ENCODE measurements at regions not wholly inside any gene's neighbourhood (a gene's known extent, or its start where the extent isn't known, plus 50 kb on each side); places are given as distances from the start of the nearest gene placed in this dataset.

DNA sequence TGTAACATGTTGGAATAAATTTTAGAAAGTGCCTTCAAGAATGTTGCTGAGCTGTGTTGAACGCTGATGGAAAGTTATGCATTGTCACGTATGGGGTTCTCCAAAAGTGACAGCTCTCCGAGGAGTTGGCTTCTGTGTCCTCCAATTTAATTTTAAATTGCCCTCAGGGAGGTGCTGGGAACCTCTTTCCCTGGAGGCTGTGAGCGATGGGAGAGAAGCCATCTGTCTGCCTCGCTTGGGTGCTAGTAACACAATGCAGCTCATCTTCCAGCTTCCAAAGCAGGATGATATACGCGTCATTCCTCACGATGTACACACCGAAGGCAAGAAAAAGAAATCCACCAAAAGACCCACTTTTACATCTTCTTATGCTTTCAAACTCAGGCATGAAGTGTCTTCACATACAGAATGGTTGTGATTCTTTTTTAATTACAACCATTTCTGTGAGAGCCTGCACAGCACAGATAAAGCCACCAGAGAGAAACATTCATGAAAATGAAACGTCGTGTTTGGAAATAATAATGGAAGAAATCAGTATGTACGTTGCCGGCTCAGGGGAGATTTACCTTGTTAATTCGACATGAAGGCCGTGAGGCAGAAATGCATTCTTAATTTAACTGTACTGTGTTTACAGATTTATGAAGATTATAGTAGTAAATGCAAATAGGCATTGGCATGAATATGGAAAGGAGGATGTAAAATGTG lies 218.9 kb downstream of the ASMT start:
- in situ Hi-C loops (cut with MboI) = no loop called here
- H3K9me3 ChIP-seq (replicated peaks; ENCODE audit: control insufficient read depth, insufficient read depth, low read length) = no peaks in the 10 kb centered on the region; the same call in 2 of the 3 replicates
- 72% methylated on average over 15 of the region's 15 CpGs for WGBS (ENCODE audit: insufficient coverage, insufficient replicate concordance, low lambda C conversion rate, missing lambda C conversion rate)
- H2AFZ ChIP-seq (ENCODE audit: control insufficient read depth, low read depth, low read length) = no peak overlapping the region
- no peak overlapping the region for H3K4me2 ChIP-seq (ENCODE audit: control insufficient read depth, insufficient read depth)
- no peak overlapping the region for H3K9ac ChIP-seq (ENCODE audit: control insufficient read depth, insufficient read depth, low read length)
- H4K20me1 ChIP-seq (ENCODE audit: control insufficient read depth, insufficient read depth) = no peaks in the 10 kb centered on the region
- TF ChIP-seq ZNF217 (IDR thresholded peaks at IDR 0.05) (no peak), SRF (IDR thresholded peaks at IDR 0.05; ENCODE audit: low read depth in 2 of 2, low read length in 2 of 2) (no peak), RUNX3 (IDR thresholded peaks at IDR 0.05; ENCODE audit: low read length) (no peak), CHD2 (IDR thresholded peaks at IDR 0.05; ENCODE audit: borderline replicate concordance, low read depth, low read length) (no peak), LARP7 (IDR thresholded peaks at IDR 0.05) (no peak), ZNF24 (IDR thresholded peaks at IDR 0.05) (no peak), MEF2A (IDR thresholded peaks at IDR 0.05; ENCODE audit: insufficient read depth, low read depth, low read length) (no peak), CREM (IDR thresholded peaks at IDR 0.05; ENCODE audit: low read depth) (no peak)
- TF ChIP-seq, protein P1, sequence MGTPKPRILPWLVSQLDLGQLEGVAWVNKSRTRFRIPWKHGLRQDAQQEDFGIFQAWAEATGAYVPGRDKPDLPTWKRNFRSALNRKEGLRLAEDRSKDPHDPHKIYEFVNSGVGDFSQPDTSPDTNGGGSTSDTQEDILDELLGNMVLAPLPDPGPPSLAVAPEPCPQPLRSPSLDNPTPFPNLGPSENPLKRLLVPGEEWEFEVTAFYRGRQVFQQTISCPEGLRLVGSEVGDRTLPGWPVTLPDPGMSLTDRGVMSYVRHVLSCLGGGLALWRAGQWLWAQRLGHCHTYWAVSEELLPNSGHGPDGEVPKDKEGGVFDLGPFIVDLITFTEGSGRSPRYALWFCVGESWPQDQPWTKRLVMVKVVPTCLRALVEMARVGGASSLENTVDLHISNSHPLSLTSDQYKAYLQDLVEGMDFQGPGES (IDR thresholded peaks at IDR 0.05) = no peak
- TF ChIP-seq, protein P2, sequence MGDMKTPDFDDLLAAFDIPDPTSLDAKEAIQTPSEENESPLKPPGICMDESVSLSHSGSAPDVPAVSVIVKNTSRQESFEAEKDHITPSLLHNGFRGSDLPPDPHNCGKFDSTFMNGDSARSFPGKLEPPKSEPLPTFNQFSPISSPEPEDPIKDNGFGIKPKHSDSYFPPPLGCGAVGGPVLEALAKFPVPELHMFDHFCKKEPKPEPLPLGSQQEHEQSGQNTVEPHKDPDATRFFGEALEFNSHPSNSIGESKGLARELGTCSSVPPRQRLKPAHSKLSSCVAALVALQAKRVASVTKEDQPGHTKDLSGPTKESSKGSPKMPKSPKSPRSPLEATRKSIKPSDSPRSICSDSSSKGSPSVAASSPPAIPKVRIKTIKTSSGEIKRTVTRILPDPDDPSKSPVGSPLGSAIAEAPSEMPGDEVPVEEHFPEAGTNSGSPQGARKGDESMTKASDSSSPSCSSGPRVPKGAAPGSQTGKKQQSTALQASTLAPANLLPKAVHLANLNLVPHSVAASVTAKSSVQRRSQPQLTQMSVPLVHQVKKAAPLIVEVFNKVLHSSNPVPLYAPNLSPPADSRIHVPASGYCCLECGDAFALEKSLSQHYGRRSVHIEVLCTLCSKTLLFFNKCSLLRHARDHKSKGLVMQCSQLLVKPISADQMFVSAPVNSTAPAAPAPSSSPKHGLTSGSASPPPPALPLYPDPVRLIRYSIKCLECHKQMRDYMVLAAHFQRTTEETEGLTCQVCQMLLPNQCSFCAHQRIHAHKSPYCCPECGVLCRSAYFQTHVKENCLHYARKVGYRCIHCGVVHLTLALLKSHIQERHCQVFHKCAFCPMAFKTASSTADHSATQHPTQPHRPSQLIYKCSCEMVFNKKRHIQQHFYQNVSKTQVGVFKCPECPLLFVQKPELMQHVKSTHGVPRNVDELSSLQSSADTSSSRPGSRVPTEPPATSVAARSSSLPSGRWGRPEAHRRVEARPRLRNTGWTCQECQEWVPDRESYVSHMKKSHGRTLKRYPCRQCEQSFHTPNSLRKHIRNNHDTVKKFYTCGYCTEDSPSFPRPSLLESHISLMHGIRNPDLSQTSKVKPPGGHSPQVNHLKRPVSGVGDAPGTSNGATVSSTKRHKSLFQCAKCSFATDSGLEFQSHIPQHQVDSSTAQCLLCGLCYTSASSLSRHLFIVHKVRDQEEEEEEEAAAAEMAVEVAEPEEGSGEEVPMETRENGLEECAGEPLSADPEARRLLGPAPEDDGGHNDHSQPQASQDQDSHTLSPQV (IDR thresholded peaks at IDR 0.05) = no peak
- TF ChIP-seq, protein P3, sequence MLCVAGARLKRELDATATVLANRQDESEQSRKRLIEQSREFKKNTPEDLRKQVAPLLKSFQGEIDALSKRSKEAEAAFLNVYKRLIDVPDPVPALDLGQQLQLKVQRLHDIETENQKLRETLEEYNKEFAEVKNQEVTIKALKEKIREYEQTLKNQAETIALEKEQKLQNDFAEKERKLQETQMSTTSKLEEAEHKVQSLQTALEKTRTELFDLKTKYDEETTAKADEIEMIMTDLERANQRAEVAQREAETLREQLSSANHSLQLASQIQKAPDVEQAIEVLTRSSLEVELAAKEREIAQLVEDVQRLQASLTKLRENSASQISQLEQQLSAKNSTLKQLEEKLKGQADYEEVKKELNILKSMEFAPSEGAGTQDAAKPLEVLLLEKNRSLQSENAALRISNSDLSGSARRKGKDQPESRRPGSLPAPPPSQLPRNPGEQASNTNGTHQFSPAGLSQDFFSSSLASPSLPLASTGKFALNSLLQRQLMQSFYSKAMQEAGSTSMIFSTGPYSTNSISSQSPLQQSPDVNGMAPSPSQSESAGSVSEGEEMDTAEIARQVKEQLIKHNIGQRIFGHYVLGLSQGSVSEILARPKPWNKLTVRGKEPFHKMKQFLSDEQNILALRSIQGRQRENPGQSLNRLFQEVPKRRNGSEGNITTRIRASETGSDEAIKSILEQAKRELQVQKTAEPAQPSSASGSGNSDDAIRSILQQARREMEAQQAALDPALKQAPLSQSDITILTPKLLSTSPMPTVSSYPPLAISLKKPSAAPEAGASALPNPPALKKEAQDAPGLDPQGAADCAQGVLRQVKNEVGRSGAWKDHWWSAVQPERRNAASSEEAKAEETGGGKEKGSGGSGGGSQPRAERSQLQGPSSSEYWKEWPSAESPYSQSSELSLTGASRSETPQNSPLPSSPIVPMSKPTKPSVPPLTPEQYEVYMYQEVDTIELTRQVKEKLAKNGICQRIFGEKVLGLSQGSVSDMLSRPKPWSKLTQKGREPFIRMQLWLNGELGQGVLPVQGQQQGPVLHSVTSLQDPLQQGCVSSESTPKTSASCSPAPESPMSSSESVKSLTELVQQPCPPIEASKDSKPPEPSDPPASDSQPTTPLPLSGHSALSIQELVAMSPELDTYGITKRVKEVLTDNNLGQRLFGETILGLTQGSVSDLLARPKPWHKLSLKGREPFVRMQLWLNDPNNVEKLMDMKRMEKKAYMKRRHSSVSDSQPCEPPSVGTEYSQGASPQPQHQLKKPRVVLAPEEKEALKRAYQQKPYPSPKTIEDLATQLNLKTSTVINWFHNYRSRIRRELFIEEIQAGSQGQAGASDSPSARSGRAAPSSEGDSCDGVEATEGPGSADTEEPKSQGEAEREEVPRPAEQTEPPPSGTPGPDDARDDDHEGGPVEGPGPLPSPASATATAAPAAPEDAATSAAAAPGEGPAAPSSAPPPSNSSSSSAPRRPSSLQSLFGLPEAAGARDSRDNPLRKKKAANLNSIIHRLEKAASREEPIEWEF (IDR thresholded peaks at IDR 0.05; ENCODE audit: insufficient replicate concordance, low read depth, low read length) = no peak
- TF ChIP-seq, protein P4, sequence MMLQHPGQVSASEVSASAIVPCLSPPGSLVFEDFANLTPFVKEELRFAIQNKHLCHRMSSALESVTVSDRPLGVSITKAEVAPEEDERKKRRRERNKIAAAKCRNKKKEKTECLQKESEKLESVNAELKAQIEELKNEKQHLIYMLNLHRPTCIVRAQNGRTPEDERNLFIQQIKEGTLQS (IDR thresholded peaks at IDR 0.05; ENCODE audit: borderline replicate concordance, extremely low read depth, low read depth, low read length) = no peak
- no peaks in the 10 kb centered on the region for H3K27me3 ChIP-seq (replicated peaks in 1 of 2; ENCODE audit: control insufficient read depth in 2 of 2, insufficient read depth in 2 of 2, low read length in 1 of 2)
- FAIRE-seq (no peak), DNase-seq (ENCODE audit: low read depth, low spot score) (no peak), ATAC-seq (no peak)
- ChIA-PET CTCF (no interaction called here), SMC1A (ENCODE audit: uncharacterized antibody, unreplicated experiment) (no interaction called here), RAD21 (ENCODE audit: unreplicated experiment) (no interaction called here), POLR2A (no interaction called here)
- no peak overlapping the region for H3K4me3 ChIP-seq
- H3K27ac ChIP-seq (ENCODE audit: control insufficient read depth, insufficient read depth) = no peak overlapping the region
- intact Hi-C loops (cut with micrococcal nuclease; ENCODE audit: unreplicated experiment) = no loop called here
- no peaks in the 10 kb centered on the region for H3K4me1 ChIP-seq (ENCODE audit: control insufficient read depth, insufficient read depth, low read length)
- H3K79me2 ChIP-seq (ENCODE audit: control insufficient read depth, insufficient read depth, low read length) = no peaks in the 10 kb centered on the region
- no TSS peak for BruUV-seq (replicated peaks)
- H3K36me3 ChIP-seq (ENCODE audit: control insufficient read depth in 2 of 2, insufficient read depth in 2 of 2, low read length in 1 of 2) = no peaks in the 10 kb centered on the region
